ENCODE measurements at regions not wholly inside any gene's neighbourhood (a gene's known extent, or its start where the extent isn't known, plus 50 kb on each side); places are given as distances from the start of the nearest gene placed in this dataset.

DNA sequence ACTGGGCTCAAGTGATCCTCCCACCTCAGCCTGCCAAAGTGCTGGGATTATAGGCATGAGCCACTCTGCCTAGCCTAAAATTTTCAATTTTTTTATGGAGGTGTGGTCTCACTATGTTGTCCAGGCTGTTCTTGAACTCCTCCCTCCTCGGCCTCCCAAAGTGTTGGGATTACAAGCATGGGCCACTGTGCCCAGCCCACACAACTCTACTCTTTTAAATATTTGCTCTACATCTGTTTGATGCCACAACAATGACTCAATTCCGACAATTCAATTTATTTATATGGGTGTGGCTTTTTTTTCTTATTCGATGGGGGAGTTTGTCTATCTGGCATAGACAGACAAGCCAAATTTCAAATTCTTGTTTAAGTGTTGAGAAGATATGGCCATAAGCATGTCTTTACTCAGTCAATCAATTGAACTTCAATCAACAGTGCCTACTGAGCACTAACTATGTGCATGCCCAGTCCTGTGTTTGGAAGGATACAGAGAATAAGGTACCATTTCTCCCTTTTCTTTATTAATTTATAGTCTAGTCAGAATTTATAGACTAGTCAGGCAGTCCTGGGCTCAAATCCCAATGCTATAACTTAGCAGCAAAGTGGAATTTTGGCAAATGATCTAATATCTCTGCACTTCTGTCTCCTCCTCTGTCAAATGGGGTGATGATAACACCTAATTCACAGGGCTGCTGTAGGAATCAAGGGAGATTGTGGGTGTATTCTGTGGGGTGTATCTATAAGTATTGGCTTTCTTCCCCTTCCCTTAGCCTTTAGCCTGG lies 54.6 kb upstream of the PIAS1 start:
- no peaks in the 10 kb centered on the region for H3K79me2 ChIP-seq (ENCODE audit: insufficient read depth, low read length)
- H3K9ac ChIP-seq (ENCODE audit: low read length): no peak overlapping the region
- peaks cover 2% of the 10 kb centered on the region for H3K27me3 ChIP-seq (ENCODE audit: insufficient read depth, low read length)
- no peak overlapping the region for H3K4me2 ChIP-seq (ENCODE audit: low read length)
- H3K27me3 Mint-ChIP-seq (ENCODE audit: low read depth, unreplicated experiment): peaks cover 17% of the 10 kb centered on the region
- no peak for TF ChIP-seq EZH2 (IDR thresholded peaks at IDR 0.05; ENCODE audit: insufficient read depth, low read length)
- TF ChIP-seq, protein P1, sequence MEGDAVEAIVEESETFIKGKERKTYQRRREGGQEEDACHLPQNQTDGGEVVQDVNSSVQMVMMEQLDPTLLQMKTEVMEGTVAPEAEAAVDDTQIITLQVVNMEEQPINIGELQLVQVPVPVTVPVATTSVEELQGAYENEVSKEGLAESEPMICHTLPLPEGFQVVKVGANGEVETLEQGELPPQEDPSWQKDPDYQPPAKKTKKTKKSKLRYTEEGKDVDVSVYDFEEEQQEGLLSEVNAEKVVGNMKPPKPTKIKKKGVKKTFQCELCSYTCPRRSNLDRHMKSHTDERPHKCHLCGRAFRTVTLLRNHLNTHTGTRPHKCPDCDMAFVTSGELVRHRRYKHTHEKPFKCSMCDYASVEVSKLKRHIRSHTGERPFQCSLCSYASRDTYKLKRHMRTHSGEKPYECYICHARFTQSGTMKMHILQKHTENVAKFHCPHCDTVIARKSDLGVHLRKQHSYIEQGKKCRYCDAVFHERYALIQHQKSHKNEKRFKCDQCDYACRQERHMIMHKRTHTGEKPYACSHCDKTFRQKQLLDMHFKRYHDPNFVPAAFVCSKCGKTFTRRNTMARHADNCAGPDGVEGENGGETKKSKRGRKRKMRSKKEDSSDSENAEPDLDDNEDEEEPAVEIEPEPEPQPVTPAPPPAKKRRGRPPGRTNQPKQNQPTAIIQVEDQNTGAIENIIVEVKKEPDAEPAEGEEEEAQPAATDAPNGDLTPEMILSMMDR (IDR thresholded peaks at IDR 0.05; ENCODE audit: insufficient read depth, low read depth, low read length): no peak
- H2AFZ ChIP-seq (ENCODE audit: low read depth, low read length): no peak overlapping the region
- H4K20me1 ChIP-seq (ENCODE audit: insufficient read depth, low read length): no peaks in the 10 kb centered on the region
- H3K4me1 ChIP-seq (ENCODE audit: insufficient read depth, low read length): no peaks in the 10 kb centered on the region
- no peak overlapping the region for H3K27ac Mint-ChIP-seq (ENCODE audit: unreplicated experiment)
- DNase-seq (ENCODE audit: low read depth): no peak
- H3K9me3 Mint-ChIP-seq (ENCODE audit: unreplicated experiment): peaks cover 3% of the 10 kb centered on the region
- H3K4me3 ChIP-seq (ENCODE audit: insufficient read depth, low read depth, low read length): no peak overlapping the region
- H3K9me3 ChIP-seq (ENCODE audit: insufficient read depth, low read depth, low read length): no peaks in the 10 kb centered on the region
- H3K4me1 Mint-ChIP-seq (ENCODE audit: low read depth, unreplicated experiment): no peaks in the 10 kb centered on the region
- H3K36me3 ChIP-seq (ENCODE audit: insufficient read depth, low read length): no peaks in the 10 kb centered on the region
- H3K4me3 Mint-ChIP-seq (ENCODE audit: unreplicated experiment): no peak overlapping the region
- no peaks in the 10 kb centered on the region for H3K36me3 Mint-ChIP-seq (ENCODE audit: low read depth, unreplicated experiment)
- H3K27ac ChIP-seq (ENCODE audit: low read depth, low read length): no peak overlapping the region
- no peak for FAIRE-seq

DNA sequence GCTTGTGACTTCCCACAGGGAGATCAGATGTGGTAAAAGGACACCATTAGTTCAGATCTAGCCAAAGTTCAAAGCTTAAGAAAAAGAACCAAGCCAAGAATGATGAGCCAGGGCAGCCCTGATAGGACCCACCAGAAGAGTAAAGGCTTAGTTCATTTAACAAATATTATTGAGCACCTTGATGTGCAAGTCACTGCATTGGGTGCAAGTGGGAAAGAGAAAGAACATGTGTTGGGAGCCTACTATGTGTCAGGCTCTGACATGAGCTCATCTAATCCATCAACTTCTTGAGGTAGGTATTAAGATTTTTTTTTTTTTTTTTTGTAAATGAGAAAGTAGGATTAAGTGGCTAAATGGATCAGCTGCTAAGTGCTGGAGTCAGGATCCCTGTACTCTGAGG lies 53.4 kb upstream of the PIAS1 start:
- FAIRE-seq: no peak
- no peaks in the 10 kb centered on the region for H3K4me1 ChIP-seq (ENCODE audit: insufficient read depth, low read length)
- no peaks in the 10 kb centered on the region for H3K79me2 ChIP-seq (ENCODE audit: insufficient read depth, low read length)
- TF ChIP-seq, protein P1 (IDR thresholded peaks at IDR 0.05; ENCODE audit: insufficient read depth, low read depth, low read length): no peak
- TF ChIP-seq EZH2 (IDR thresholded peaks at IDR 0.05; ENCODE audit: insufficient read depth, low read length): no peak
- H3K4me1 Mint-ChIP-seq (ENCODE audit: low read depth, unreplicated experiment): no peaks in the 10 kb centered on the region
- peaks cover 2% of the 10 kb centered on the region for H3K36me3 Mint-ChIP-seq (ENCODE audit: low read depth, unreplicated experiment)
- H3K9me3 ChIP-seq (ENCODE audit: insufficient read depth, low read depth, low read length): no peaks in the 10 kb centered on the region
- H3K9me3 Mint-ChIP-seq (ENCODE audit: unreplicated experiment): peaks cover 3% of the 10 kb centered on the region
- no peaks in the 10 kb centered on the region for H4K20me1 ChIP-seq (ENCODE audit: insufficient read depth, low read length)
- no peak overlapping the region for H3K27ac ChIP-seq (ENCODE audit: low read depth, low read length)
- DNase-seq (ENCODE audit: low read depth): no peak
- no peak overlapping the region for H2AFZ ChIP-seq (ENCODE audit: low read depth, low read length)
- no peak overlapping the region for H3K4me3 Mint-ChIP-seq (ENCODE audit: unreplicated experiment)
- peaks cover 2% of the 10 kb centered on the region for H3K27me3 ChIP-seq (ENCODE audit: insufficient read depth, low read length)
- H3K27me3 Mint-ChIP-seq (ENCODE audit: low read depth, unreplicated experiment): peaks cover 15% of the 10 kb centered on the region
- H3K27ac Mint-ChIP-seq (ENCODE audit: unreplicated experiment): no peak overlapping the region
- H3K4me2 ChIP-seq (ENCODE audit: low read length): no peak overlapping the region
- H3K36me3 ChIP-seq (ENCODE audit: insufficient read depth, low read length): no peaks in the 10 kb centered on the region
- no peak overlapping the region for H3K9ac ChIP-seq (ENCODE audit: low read length)
- H3K4me3 ChIP-seq (ENCODE audit: insufficient read depth, low read depth, low read length): no peak overlapping the region

DNA sequence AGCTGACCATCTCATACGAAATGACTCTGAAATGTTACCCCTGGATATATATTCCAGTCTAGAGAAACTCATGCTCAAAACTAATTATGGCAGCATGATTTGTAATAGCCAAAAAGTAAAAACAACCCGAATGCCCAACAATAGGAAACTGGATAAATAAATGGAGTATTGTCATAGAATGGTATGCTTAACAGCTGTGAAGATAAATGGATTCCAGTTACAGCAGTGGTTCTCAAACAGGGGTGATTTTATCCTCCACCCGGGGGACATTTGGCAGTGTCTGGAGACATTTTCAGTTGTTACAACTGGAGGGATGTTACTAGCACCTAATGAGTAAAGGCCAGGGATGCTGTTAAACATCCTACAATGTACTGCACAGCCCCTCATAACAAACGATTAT lies 52.3 kb upstream of the PIAS1 start:
- Histone ChIP-seq H4K20me1 (ENCODE audit: insufficient read depth, low read length) (no peaks in the 10 kb centered on the region), H3K27me3 (ENCODE audit: insufficient read depth, low read length) (peaks cover 2% of the 10 kb centered on the region), H3K4me3 (ENCODE audit: insufficient read depth, low read depth, low read length) (no peak overlapping the region), H3K9me3 (ENCODE audit: insufficient read depth, low read depth, low read length) (no peaks in the 10 kb centered on the region), H2AFZ (ENCODE audit: low read depth, low read length) (no peak overlapping the region), H3K36me3 (ENCODE audit: insufficient read depth, low read length) (no peaks in the 10 kb centered on the region), H3K4me2 (ENCODE audit: low read length) (no peak overlapping the region), H3K4me1 (ENCODE audit: insufficient read depth, low read length) (no peaks in the 10 kb centered on the region), H3K27ac (ENCODE audit: low read depth, low read length) (no peak overlapping the region), H3K9ac (ENCODE audit: low read length) (no peak overlapping the region), H3K79me2 (ENCODE audit: insufficient read depth, low read length) (no peaks in the 10 kb centered on the region)
- no peak overlapping the region for H3K4me3 Mint-ChIP-seq (ENCODE audit: unreplicated experiment)
- H3K36me3 Mint-ChIP-seq (ENCODE audit: low read depth, unreplicated experiment): peaks cover 2% of the 10 kb centered on the region
- FAIRE-seq (no peak), DNase-seq (ENCODE audit: low read depth) (no peak)
- H3K9me3 Mint-ChIP-seq (ENCODE audit: unreplicated experiment): peaks cover 8% of the 10 kb centered on the region
- TF ChIP-seq, protein P1 (IDR thresholded peaks at IDR 0.05; ENCODE audit: insufficient read depth, low read depth, low read length): no peak
- TF ChIP-seq EZH2 (IDR thresholded peaks at IDR 0.05; ENCODE audit: insufficient read depth, low read length): no peak
- H3K27ac Mint-ChIP-seq (ENCODE audit: unreplicated experiment): no peak overlapping the region
- peaks cover 13% of the 10 kb centered on the region for H3K27me3 Mint-ChIP-seq (ENCODE audit: low read depth, unreplicated experiment)
- no peaks in the 10 kb centered on the region for H3K4me1 Mint-ChIP-seq (ENCODE audit: low read depth, unreplicated experiment)

Data from astrocyte (in vitro differentiated cells and primary cell).